Left cardiac atrium (tissue), 4 donors: ENCODE measurements at regions not wholly inside any gene's neighbourhood (a gene's known extent, or its start where the extent isn't known, plus 50 kb on each side); places are given as distances from the start of the nearest gene placed in this dataset.
"Not testable (repeated sequence)": the region's sequence is repeated elsewhere in the genome, so short reads cannot be mapped to it uniquely, and the experiment has no call there.

Experiments
- ATAC-seq, 2 donors: fragments of 200-7000 bp; cut with Tn5 transposase; one replicate each; pipeline ENCODE4 v1.9.1; 2020; ENCODE audit warnings: mild to moderate bottlenecking in 2 of 2, moderate library complexity in 2 of 2
- DNase-seq: peaks from one replicate; pipeline ENCODE4 v3.0.0-alpha.2; 2020
- intact Hi-C, 2 donors: fragments of 100-400 bp; cut with DNase I; formaldehyde crosslinking; loops; one replicate each; pipeline versions ENCODE4 v1.14.1 to v1.15.1; 2022 to 2023
- donor health status: DM: no; HTN: yes; CAD: no.
- donor health status: DM: no; HTN: yes; CAD: no; lungs with severe emphysema.
- donor health status: DM: yes; HTN: yes; CAD: no.
- donor health status: Dilated cardiomyopathy.

DNA sequence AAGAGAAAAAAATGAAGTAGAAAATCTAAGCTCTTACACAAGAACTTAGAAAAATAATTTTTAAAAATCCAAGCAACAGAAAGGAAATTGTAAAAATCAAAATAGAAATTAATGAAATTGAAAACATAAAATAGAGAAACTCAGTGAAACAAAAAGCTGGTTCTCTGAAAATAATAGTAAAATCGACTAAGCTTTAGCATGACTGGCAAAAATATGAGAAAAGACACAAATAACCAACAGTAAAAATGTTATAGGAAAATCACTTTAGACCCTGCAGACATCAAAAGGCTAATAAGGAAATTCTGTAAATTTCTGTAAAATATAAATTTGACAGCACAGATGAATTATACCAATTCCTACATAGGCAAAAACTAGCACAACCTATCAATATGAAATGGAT, 768.9 kb upstream of the LRRTM1 start:
- ATAC-seq: no peak

DNA sequence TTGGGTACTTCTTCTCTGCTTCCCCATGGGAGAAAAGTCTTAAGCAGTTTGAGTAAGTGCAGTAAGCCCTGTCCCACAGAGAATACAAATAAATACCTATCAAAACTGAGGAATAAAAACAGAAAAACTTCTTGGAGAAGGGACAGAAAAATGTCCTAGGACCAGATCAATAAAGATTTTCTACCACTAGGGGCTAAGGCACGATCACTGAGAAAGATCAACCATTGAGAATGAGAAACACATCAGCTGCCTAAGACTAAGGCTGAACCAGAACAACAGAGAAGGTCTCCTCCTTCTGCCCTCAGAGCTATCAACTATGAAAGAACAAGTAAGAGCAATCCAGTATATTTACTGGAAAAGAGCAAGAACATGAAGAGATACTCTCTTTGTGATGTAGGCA, 763.6 kb upstream of the LRRTM1 start:
- DNase-seq (no peak), ATAC-seq (no peak)
- intact Hi-C loops: no loop called here

More for the DNA sequence above, 768.9 kb upstream of the LRRTM1 start:
- intact Hi-C loops: no loop called here
- DNase-seq: no peak

DNA sequence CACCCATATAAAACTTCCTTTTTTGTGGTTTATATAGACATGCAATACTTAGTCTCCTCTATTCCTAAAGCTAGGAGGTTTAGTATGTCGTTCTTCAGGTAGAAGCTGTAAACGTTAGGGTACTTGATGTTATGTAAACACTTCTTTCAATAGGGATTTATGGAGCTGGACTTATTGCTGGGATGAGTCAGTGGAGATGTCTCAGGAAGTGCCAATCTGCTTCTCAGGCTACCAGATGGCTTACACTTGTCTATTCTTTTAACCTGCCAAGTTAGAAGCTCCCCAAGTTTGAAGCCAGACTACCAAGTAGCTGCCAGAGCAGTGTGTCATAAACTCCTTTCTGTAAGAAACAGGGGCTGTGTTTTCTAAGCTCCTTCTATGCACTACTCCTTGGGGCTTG, 756.5 kb upstream of the LRRTM1 start:
- DNase-seq (no peak), ATAC-seq (no peak)
- intact Hi-C loops: no loop called here

DNA sequence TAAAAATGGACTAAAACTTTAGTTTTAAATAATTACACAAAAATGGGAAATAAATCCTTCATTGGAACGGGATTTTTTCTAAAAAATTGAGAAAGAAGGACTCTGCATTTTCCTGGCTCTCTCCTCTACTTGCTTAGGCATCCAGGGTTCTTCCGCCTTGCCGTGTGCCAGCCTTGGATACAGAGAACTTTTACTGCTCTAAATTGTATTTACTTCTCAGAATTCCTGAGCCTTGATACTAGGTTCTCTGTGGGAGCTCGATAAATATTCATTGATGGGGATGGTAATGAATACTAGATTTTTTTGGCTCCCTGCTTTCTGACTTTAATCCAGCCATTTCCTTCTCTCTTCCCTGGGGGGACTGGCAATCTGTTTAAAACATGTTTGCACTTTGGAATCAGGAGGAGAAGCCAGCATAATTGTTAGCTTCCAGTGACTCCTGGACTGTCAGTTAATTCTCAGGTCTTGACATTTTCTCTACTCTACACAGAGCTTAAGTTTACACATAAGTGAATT, 746.1 kb upstream of the LRRTM1 start:
- DNase-seq: no peak
- intact Hi-C loops: no loop called here
- ATAC-seq: no peak

DNA sequence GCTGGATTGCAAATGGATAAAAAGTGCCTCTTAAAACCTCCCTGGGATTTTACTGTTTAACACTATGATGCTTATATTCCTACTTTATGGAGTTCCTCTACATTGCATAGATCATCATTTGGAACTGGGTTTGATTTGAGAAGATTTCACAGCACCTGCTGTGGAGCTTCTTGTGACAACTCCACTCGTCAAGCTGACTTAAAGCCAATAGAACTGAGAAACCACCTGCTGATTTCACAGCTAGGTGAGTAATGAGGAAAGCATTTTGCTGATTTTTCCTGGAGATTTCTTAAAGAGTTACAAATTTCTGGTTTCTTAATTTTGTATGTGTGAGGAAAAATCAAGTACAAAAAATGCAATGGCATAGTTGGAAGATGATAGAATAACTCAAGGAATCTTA, 739.1 kb upstream of the LRRTM1 start:
- DNase-seq: no peak
- intact Hi-C loops: no loop called here
- ATAC-seq: no peak

DNA sequence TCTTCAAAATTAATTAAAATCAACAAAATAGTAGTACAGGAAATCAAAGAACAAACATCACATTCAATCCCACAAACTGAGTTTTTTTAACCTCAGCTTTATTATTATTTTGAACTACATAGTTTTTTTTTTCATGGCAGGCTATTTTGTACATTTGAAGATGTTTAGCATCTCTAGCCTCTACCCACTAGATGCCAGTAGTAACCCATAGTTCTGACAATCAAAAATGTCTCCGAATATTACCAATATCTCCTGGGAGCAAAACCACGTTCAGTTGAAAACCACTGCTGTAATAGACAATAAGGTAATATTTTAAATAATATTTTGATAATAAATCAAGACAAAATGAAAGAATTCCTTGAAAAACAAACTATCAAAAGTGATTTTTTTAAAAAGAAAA, 702.6 kb upstream of the LRRTM1 start:
- ATAC-seq: no peak
- DNase-seq: no peak
- intact Hi-C loops: no loop called here

DNA sequence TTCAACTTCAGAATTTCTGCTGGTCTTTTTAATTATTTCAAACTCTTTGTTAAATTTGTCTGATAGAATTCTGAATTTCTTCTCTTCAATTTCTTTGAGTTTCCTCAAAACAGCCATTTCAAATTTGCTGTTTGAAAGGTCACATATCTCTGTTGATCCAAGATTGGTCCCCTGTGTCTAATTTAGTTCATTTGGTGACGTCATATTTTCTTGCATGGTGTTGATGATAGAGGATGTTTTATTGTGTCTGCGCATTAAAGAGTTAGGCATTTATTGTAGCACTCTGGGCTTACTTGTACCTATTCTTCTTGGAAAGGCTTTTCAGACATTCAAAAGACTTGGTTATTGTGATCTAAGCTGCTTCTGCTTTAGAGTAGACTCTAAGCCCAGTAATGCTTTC, 698.4 kb upstream of the LRRTM1 start:
- ATAC-seq (no peak), DNase-seq (no peak)
- intact Hi-C loops: no loop called here

DNA sequence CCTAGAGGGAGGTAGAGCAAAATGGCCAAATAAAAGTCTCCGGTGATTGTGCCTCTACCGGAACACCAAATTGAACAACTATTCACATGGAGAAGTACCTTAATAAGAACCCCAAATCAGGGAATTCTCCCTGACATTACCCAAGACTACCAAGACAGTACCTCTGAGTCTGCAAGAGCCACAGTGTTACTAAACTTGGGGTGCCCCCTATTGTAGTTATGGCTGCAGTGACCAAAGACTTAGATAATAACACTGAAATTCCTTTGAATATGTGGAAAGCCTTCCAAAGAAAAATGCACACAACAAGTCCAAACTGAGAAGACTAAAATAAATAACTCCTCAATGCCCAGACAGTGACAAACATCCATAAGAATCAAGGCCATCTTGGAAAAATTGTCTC, 682.9 kb upstream of the LRRTM1 start:
- intact Hi-C loops: no loop called here
- ATAC-seq: no peak
- no peak for DNase-seq

DNA sequence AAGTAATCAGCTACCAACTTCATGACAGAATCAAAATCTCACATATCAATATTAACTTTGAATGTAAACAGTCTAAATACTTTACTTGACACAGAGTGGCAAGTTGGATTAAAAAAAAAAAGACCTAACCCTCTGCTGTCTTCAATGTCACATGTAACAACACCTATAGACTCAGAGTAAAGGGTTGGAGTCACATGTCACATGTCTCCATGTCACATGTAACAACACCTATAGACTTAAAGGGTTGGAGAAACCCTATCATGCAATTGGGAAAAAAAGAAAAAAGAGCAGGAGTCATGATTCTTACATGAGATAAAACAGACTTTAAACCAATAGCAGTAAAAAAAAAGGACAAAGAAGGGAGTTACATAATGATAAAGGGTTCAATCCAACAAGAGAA, 665.3 kb upstream of the LRRTM1 start:
- intact Hi-C loops: no loop called here

DNA sequence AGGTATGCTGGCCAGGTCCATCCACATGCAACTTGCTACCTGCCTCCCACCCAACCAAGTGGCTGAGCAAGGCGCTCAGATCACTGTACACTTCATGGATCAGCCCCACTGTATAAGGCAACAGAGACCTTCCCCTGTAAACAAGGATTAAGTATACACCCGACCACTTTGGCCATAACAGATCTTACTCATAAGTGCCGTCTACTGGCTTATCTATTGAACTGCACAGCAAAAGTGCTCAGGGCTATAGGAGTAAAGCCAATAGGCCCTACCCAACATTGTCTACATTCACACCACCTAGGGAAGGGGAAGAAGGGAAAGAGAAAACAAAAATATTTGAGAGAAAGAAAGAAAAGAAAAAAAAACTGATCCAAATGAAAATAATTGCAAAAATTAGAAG, 663.9 kb upstream of the LRRTM1 start:
- ATAC-seq (no peak), DNase-seq (no peak)
- intact Hi-C loops: no loop called here

More for the DNA sequence above, 665.3 kb upstream of the LRRTM1 start:
- no peak for DNase-seq
- ATAC-seq: no peak

DNA sequence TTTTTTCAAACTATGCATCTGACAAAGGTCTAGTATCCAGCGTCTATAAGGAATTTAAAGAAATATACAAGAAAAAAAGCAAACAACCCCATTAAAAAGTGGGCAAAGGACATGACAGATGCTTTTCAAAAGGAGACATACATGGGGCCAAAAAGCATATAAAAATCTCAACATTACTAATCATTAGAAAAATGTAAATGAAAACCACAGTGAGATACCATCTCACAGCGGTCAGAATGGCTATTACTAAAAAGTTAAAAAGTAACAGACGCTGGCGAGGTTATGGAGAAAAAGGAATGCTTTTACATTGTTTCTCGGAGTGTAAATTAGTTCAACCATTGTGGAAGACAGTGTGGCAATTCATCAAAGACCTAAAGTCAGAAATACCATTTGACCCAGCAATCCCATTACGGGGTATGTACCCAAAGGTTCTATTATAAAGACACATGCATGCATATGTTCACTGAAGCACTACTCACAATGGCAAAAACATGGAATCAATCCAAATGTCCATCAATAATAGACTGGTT, 643.1 kb upstream of the LRRTM1 start:
- intact Hi-C loops: no loop called here
- DNase-seq: no peak
- ATAC-seq: no peak

DNA sequence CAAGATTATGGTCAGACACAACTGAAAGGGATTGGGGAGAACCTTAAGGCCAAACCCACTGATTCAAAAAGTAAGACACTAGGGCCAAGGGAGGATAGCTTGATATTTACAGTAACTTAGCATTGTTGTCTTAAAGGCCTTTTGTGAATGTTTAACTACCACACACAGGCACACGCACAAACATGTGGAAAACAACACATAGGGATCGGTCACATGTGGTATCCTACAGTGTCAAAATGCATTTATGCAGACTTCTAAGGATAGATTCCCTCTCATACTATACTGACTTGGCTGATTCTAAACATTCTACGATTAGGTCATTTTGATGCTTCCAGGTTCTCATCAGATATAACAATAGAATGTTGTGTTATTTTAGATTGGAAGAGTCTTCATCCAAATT, 638.9 kb upstream of the LRRTM1 start:
- ATAC-seq (no peak), DNase-seq (no peak)
- intact Hi-C loops: no loop called here

DNA sequence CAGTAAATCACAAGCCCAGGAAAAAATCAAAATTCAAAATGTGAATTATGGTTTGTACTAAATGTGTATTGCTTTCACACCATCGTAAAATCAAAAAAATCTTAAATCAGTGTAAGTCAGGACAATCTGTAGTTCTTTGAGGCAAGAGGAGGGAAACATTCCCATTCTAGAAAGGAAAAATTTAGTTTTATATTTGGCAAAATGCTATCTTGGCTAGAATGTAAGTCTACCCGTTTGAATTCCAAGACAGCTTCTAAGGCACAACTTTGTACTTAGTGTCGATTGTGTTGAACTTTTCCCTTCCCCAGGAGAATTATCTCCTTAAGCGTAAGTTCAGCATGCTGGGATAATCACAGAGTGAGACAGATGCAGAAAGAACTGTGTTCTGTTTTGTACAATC, 638.2 kb upstream of the LRRTM1 start:
- no peak for DNase-seq
- intact Hi-C loops: no loop called here
- ATAC-seq: no peak

DNA sequence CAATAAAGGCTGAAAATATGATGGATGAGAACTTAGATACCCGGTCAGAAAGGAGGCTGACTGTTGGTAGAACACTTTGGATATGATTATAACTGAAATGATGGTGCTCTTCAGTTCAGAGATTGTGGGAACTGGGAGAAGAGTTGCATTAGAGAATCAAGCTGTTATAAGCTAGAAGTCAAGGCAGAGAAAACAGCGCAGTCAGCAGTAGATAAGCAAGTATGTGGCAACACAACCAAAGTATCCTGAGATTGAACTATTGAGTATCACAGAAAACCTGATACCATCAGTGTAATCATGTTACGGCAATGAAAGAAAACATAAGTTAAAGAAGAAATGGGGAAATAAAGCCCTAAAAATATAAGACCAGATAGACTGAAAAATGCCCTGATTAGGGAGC, 633.9 kb upstream of the LRRTM1 start:
- ATAC-seq (no peak), DNase-seq (no peak)
- intact Hi-C loops: no loop called here

DNA sequence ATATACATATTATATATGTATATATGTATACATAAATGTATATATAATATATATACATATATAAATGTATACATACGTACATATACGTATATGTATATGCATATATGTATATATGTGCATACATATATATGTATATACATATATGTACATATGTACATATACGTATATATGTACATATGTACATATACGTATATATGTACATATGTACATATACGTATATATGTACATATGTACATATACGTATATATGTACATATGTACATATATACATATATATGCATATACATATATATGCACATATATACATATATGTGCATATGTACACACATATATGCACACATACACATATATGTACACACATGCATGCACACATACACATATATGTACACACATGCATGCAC, 627.3 kb upstream of the LRRTM1 start:
- DNase-seq, intact Hi-C loops, ATAC-seq: not testable (repeated sequence)

DNA sequence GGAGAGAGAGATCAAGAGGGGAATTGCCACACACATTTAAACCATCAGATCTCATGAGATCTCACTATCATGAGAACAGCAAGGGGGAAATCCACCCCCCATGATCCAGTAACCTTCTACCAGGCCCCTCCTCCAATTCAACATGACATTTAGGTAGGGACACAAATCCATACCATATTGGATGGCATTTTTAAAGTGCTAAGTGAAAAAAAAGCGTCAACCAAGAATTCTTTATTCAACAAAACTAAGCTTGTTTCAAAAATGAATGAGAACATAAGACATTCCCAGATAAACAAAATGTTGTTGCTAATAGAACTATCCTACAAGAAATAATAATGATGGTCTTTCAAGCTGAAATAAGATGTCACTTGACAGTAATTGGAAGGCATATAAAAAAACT, 626.2 kb upstream of the LRRTM1 start:
- intact Hi-C loops: no loop called here
- ATAC-seq (no peak), DNase-seq (no peak)

DNA sequence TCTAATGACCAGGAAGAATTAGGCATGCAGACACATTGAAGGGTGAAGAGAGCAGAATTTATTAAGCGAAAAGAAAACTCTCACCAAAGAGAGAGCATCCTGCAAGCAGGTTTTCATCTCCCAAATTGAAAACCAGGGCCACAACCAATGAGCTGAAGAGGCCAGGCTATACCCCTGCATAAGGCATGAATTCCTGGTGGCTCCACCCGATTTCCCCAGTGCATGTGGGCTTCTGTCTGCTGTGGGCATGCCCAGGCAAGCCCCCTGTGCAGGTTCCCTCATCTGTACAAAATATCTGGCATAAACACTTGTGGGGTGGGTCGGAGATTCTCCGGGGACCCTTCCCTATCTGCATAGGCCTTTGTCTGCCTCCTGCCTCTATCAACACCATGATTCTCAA, 621.6 kb upstream of the LRRTM1 start:
- intact Hi-C loops: no loop called here
- DNase-seq (no peak), ATAC-seq (no peak)

DNA sequence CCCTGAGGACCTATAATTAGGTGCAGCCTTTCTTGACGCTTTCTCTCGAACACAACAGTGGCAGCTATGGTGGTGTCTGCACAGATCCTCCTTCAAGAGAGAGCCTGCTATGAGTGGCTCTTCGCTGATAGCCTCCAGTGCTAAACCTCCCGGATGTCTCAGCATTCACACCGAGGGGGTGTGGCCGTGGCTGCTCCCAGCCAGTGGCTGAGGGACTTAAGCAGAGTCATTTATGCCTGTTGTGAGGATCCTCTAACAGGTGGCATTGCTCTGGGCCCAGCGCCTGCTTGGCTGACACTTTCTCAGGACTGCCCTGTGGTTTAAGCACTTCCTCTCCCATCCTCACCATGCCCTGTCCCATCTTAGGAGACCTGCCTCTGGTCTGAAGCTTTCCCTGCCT, 592.0 kb upstream of the LRRTM1 start:
- DNase-seq (no peak), ATAC-seq (no peak)
- intact Hi-C loops: no loop called here

DNA sequence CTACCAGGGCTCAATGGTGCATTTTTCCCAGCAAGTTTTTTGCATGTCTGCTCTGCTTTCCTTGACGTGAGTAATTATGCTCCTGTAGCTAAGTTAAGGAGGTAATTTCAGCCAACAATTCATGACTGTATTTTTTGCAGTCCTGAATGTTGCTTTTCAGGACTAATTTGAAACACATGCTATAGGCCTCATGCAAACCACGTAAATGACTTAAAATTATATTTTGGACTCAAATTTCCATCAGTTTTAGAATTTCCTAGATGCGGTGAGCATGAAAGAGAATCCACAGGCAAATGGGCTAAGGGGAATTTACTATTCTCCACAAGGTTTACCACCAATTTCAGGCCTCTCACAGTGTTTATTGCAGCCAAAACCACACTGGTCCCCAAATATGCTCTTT, 589.9 kb upstream of the LRRTM1 start:
- no peak for DNase-seq

DNA sequence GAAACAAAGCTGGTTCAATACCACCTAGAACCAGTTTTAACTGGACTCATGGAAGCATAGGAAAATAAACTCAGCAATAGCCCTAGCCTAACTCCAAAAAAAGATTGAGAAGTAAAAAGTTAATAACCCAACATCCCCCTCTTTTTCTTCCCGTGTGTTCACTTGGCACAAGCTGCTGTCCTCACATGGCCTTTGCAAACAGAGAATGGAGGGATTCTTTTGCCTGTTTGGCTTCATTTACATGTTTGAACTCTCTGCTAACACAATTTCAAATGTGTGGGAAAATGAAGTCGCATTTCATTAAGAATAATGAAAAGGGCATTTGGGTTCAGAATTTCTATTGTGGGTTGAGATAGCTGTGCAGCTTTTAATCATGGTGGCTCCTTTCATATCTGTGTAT, 589.2 kb upstream of the LRRTM1 start:
- intact Hi-C loops: no loop called here

More for the DNA sequence above, 589.9 kb upstream of the LRRTM1 start:
- ATAC-seq: no peak
- intact Hi-C loops: no loop called here

DNA sequence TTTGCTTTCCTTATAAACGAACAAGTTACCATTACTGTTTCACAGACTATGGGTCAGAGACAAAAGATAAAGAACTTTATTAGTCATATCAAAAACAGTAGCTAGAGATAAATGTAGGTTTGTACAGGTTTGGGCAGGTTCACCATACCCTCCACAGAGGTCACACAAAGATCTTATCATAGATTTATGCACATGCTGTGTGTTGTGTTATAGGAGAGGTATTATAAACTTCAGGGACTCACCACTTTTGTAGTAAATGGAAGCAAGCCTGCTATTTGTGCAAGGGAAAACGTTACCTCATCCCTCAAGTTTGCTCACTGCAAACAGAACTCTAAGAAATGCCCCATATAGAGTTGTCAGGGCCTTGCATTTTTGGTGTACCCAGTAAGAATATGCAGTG, 584.5 kb upstream of the LRRTM1 start:
- intact Hi-C loops: no loop called here

More for the DNA sequence above, 589.2 kb upstream of the LRRTM1 start:
- ATAC-seq (no peak), DNase-seq (no peak)

DNA sequence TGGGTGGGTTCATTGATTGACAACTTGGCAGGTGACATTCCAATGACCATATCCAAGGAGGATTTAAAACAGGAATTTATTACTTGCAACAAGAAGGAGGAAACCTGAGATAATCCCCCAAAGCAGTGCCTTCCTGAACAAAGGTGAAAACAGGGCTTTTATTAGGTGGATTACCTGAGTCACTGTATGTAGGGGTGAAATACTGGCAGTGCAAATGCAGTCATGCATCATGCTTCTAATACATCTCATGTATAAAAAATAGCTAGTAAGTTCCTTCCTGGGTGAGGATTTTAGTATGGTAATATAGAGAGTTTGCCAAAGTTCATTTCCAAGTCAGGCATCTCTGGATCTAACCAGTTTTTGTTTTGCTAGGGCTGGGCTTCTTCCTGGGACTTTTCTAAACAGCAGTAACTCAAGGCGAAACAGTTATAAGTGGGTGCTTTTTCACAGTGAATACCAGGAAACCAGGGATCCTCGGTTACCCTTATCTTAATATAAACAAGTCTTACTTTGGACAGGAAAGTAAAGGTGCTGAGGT, 583.4 kb upstream of the LRRTM1 start:
- intact Hi-C loops: no loop called here
- no peak for ATAC-seq
- DNase-seq: no peak

More for the DNA sequence above, 584.5 kb upstream of the LRRTM1 start:
- no peak for DNase-seq
- ATAC-seq: no peak
